B cell (primary cell): ENCODE measurements at regions not wholly inside any gene's neighbourhood (a gene's known extent, or its start where the extent isn't known, plus 50 kb on each side); places are given as distances from the start of the nearest gene placed in this dataset.

Experiments used
- ATAC-seq: fragments of 200-7000 bp; cut with Tn5 transposase; one replicate; pipeline ENCODE4 v1.10.0; 2021; ENCODE audit warnings: low read depth, mild to moderate bottlenecking, moderate number of reproducible peaks, moderate library complexity
- CTCF ChIA-PET: fragments of 350-600 bp; sonication (Branson Sonifier 250); formaldehyde crosslinking; loops from one replicate; lab custom pipeline; 2021; ENCODE audit warnings: antibody characterized with exemption, inconsistent platforms; lab: Charles Lee
- POLR2A ChIA-PET: fragments of 350-600 bp; sonication (Branson Sonifier 250); formaldehyde crosslinking; loops from one replicate; lab custom pipeline; 2021; ENCODE audit warnings: antibody characterized with exemption; lab: Charles Lee
- DNase-seq: peaks from one replicate; pipeline ENCODE4 v3.0.0; 2013
- H2AFZ ChIP-seq: 2 replicates; pipeline ENCODE4 v1.6.1; 2012; ENCODE audit warnings: mild to moderate bottlenecking, low read depth, low read length; ENCODE audit not compliant: insufficient read depth, poor library complexity, severe bottlenecking
- H3K27ac ChIP-seq, 2 donors: 1 replicate in 1 of 2; 2 replicates in 1 of 2; pipeline ENCODE4 v1.5.1; 2012 to 2013; ENCODE audit warnings: low read length in 2 of 2, mild to moderate bottlenecking in 2 of 2, moderate library complexity in 1 of 2
- H3K27me3 ChIP-seq, 4 experiments: fragments of 200-600 bp in 1 of 4; sonication (generic) in 1 of 4; replicated peaks in 1 of 4; 1 replicate in 2 of 4; 2 replicates in 2 of 4; pipeline versions ENCODE4 v1.6.1 to v1.7.0; 2013 to 2016; ENCODE audit warnings: low read length in 3 of 4, mild to moderate bottlenecking in 2 of 4, mixed read lengths in 1 of 4, moderate library complexity in 1 of 4; ENCODE audit not compliant: insufficient read depth in 4 of 4, control insufficient read depth in 3 of 4; ENCODE audit errors: control extremely low read depth in 1 of 4
- H3K36me3 ChIP-seq, 2 experiments: replicated peaks in 1 of 2; 1 replicate in 1 of 2; 2 replicates in 1 of 2; pipeline versions ENCODE4 v1.6.1 to v1.7.1; 2013; ENCODE audit warnings: low read length in 1 of 2; ENCODE audit not compliant: insufficient read depth in 2 of 2, control insufficient read depth in 1 of 2; ENCODE audit errors: control extremely low read depth in 1 of 2, extremely low read depth in 1 of 2
- H3K4me1 ChIP-seq, 2 donors: fragments of 200-600 bp in 1 of 2; sonication (generic) in 1 of 2; 1 replicate in 1 of 2; 2 replicates in 1 of 2; pipeline versions ENCODE4 v1.5.1 to v1.6.1; 2013 to 2017; ENCODE audit warnings: low read length in 2 of 2; ENCODE audit not compliant: control insufficient read depth in 2 of 2, insufficient read depth in 2 of 2
- H3K4me2 ChIP-seq: replicated peaks from 2 replicates; pipeline ENCODE3; 2012; ENCODE audit warnings: mild to moderate bottlenecking, low read depth, low read length; ENCODE audit not compliant: poor library complexity, severe bottlenecking
- H3K4me3 ChIP-seq, 5 experiments: fragments of 200-600 bp in 1 of 5; sonication (generic) in 1 of 5; 1 replicate in 3 of 5; 2 replicates in 2 of 5; pipeline versions ENCODE4 v1.5.1 to v1.7.0; 2011 to 2016; ENCODE audit warnings: low read length in 4 of 5, mild to moderate bottlenecking in 4 of 5, low read depth in 2 of 5, control low read depth in 1 of 5, moderate library complexity in 1 of 5; ENCODE audit not compliant: insufficient read depth in 1 of 5; ENCODE audit errors: control extremely low read depth in 1 of 5, extremely low read depth in 1 of 5
- H3K79me2 ChIP-seq: fragments of 200-600 bp; sonication (generic); one replicate; pipeline ENCODE4 v1.6.0; 2016; ENCODE audit warnings: low read length; ENCODE audit not compliant: control insufficient read depth, insufficient read depth
- H3K9ac ChIP-seq: fragments of 200-600 bp; sonication (generic); 2 replicates; pipeline ENCODE4 v1.6.1; 2017; ENCODE audit warnings: mild to moderate bottlenecking, low read length, moderate library complexity
- H3K9me3 ChIP-seq, 3 donors: one replicate each; pipeline versions ENCODE4 v1.6.1 to v1.7.1; 2013; ENCODE audit warnings: low read length in 2 of 3; ENCODE audit not compliant: control insufficient read depth in 2 of 3, insufficient read depth in 1 of 3; ENCODE audit errors: control extremely low read depth in 1 of 3
- H4K20me1 ChIP-seq: 2 replicates; pipeline ENCODE4 v1.6.0; 2012; ENCODE audit warnings: mild to moderate bottlenecking, low read length; ENCODE audit not compliant: insufficient read depth, control insufficient read depth, poor library complexity, severe bottlenecking
- H3K27ac Mint-ChIP-seq: one replicate; pipeline ENCODE4 v1.8.0; 2021; ENCODE audit warnings: mixed read lengths
- H3K27me3 Mint-ChIP-seq: one replicate; pipeline ENCODE4 v1.8.0; 2021; ENCODE audit warnings: mixed read lengths
- H3K4me1 Mint-ChIP-seq: one replicate; pipeline ENCODE4 v1.8.0; 2021; ENCODE audit warnings: mixed read lengths
- H3K4me3 Mint-ChIP-seq: one replicate; pipeline ENCODE4 v1.8.0; 2021; ENCODE audit warnings: mixed read lengths
- H3K9me3 Mint-ChIP-seq: one replicate; pipeline ENCODE4 v1.8.0; 2022; ENCODE audit warnings: mixed read lengths; ENCODE audit not compliant: insufficient read depth
- CTCF ChIP-seq: fragments of 200-600 bp; IDR thresholded peaks from one replicate; pipeline ENCODE4 v1.8.0; 2022; ENCODE audit warnings: antibody characterized with exemption, mild to moderate bottlenecking
- EZH2 ChIP-seq: IDR thresholded peaks from 2 replicates; pipeline ENCODE4 v1.6.1; 2012; ENCODE audit warnings: borderline replicate concordance, low read depth, mild to moderate bottlenecking, moderate library complexity, low read length; ENCODE audit not compliant: insufficient read depth, poor library complexity, severe bottlenecking
- WGBS: methylation state at CpG from one replicate; pipeline ENCODE4 v1.1.5; 2013; ENCODE audit warnings: missing lambda C conversion rate; ENCODE audit not compliant: insufficient coverage; 5-methylcytosine and 5-hydroxymethylcytosine counted together
- intact Hi-C: fragments of 100-400 bp; cut with micrococcal nuclease; formaldehyde crosslinking; loops from one replicate; pipeline ENCODE4 v1.10.0; 2022

GRCh38 chr20:41798930-41799502 lies 180.8 kb upstream of the CHD6 start:
- H3K27ac Mint-ChIP-seq = no peak overlapping the region
- Histone ChIP-seq H3K9me3 (no peaks in the 10 kb centered on the region), H3K27me3 (no peaks in the 10 kb centered on the region), H3K36me3 (no peaks in the 10 kb centered on the region), H2AFZ (no peak overlapping the region), H3K9ac (no peak overlapping the region), H3K4me3 (no peak overlapping the region), H4K20me1 (no peaks in the 10 kb centered on the region), H3K4me1 (no peaks in the 10 kb centered on the region), H3K79me2 (no peaks in the 10 kb centered on the region), H3K27ac (no peak overlapping the region), H3K4me2 (no peak overlapping the region)
- TF ChIP-seq EZH2 (no peak), CTCF (no peak)
- H3K4me1 Mint-ChIP-seq = no peaks in the 10 kb centered on the region
- H3K4me3 Mint-ChIP-seq = no peak overlapping the region
- no peaks in the 10 kb centered on the region for H3K9me3 Mint-ChIP-seq
- 70% methylated on average over 2 of the region's 3 CpGs for WGBS
- ATAC-seq (no peak), DNase-seq (no peak)
- POLR2A ChIA-PET = no interaction called here
- H3K27me3 Mint-ChIP-seq = peaks cover 11% of the 10 kb centered on the region
- intact Hi-C loops = no loop called here
- CTCF ChIA-PET = no interaction called here

DNA sequence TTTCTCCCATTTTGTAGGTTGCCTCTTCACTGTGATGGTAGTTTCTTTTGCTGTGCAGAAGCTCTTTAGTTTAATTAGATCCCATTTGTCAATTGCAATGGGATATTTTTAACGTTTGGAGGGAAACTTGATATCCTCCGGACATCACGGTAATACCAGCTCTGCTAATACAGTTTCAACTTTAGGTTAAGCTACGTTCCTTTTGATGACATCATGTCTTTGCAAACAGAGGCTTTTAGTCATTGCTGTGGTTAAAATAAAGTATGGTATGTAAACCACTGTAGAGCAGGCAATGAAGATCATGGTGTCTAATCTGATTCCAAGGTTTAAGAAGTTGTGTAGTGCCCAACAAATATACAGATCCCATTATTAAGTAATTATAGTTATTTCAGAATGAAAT lies 168.0 kb upstream of the CHD6 start:
- intact Hi-C loops = no loop called here
- Mint-ChIP-seq H3K4me1 (no peaks in the 10 kb centered on the region), H3K27me3 (peaks cover 6% of the 10 kb centered on the region), H3K27ac (no peak overlapping the region), H3K9me3 (no peaks in the 10 kb centered on the region), H3K4me3 (no peak overlapping the region)
- Histone ChIP-seq H3K27ac (no peak overlapping the region), H3K9ac (no peak overlapping the region), H3K4me2 (no peak overlapping the region), H3K4me3 (no peak overlapping the region), H3K4me1 (no peaks in the 10 kb centered on the region), H3K79me2 (no peaks in the 10 kb centered on the region), H4K20me1 (no peaks in the 10 kb centered on the region), H3K9me3 (peaks cover 0 to 4% (median 0%) of the 10 kb centered on the region in 3 donors), H3K27me3 (peaks cover 0 to under 1% (median 0%) of the 10 kb centered on the region in 4 experiments), H3K36me3 (no peaks in the 10 kb centered on the region), H2AFZ (no peak overlapping the region)
- TF ChIP-seq EZH2 (no peak), CTCF (no peak)
- no CpG with 5 or more reads among the region's 4 CpGs for WGBS
- DNase-seq (no peak), ATAC-seq (no peak)
- ChIA-PET POLR2A (no interaction called here), CTCF (no interaction called here)
